IPS DF 6.9 (cell line): ENCODE measurements at regions not wholly inside any gene's neighbourhood (a gene's known extent, or its start where the extent isn't known, plus 50 kb on each side); places are given as distances from the start of the nearest gene placed in this dataset.

ENCODE experiments used
- DNase-seq: peaks from one replicate; pipeline ENCODE4 v3.0.0-alpha.2; 2013; ENCODE audit warnings: low read depth, low spot score
- H3K27ac ChIP-seq: one replicate; pipeline ENCODE4 v1.5.1; 2013; ENCODE audit warnings: low read length, control low read depth
- H3K27me3 ChIP-seq: 2 replicates; pipeline ENCODE4 v1.6.1; 2013; ENCODE audit warnings: mild to moderate bottlenecking, low read length; ENCODE audit not compliant: control insufficient read depth, insufficient read depth
- H3K36me3 ChIP-seq: 2 replicates; pipeline ENCODE4 v1.6.1; 2013; ENCODE audit warnings: low read length; ENCODE audit not compliant: control insufficient read depth, insufficient read depth
- H3K4me1 ChIP-seq: 2 replicates; pipeline ENCODE4 v1.6.1; 2013; ENCODE audit warnings: low read length; ENCODE audit not compliant: control insufficient read depth, insufficient read depth
- H3K4me3 ChIP-seq: 2 replicates; pipeline ENCODE4 v1.5.1; 2013; ENCODE audit warnings: mild to moderate bottlenecking, low read length
- H3K9me3 ChIP-seq: 2 replicates; pipeline ENCODE4 v1.6.1; 2013; ENCODE audit warnings: low read length, inconsistent platforms; ENCODE audit not compliant: control insufficient read depth, insufficient read depth
- WGBS: extraction: QIAGEN DNeasy Blood & Tissue Kit; methylation state at CpG from one replicate; pipeline ENCODE4 v1.1.7; 2013; ENCODE audit warnings: mixed read lengths, missing lambda C conversion rate; ENCODE audit not compliant: insufficient read length, insufficient coverage; 5-methylcytosine and 5-hydroxymethylcytosine counted together

GRCh38 chr3:105923140-105923539, 54.3 kb upstream of the CBLB start:
- Histone ChIP-seq H3K27ac (no peak overlapping the region), H3K36me3 (no peaks in the 10 kb centered on the region), H3K4me3 (no peak overlapping the region), H3K27me3 (no peaks in the 10 kb centered on the region), H3K4me1 (no peaks in the 10 kb centered on the region), H3K9me3 (no peaks in the 10 kb centered on the region)
- DNase-seq, result no peak
- no CpG with 5 or more reads among the region's 3 CpGs for WGBS

- no peaks in the 10 kb centered on the region for H3K4me1 ChIP-seq
- H3K27me3 ChIP-seq, result no peaks in the 10 kb centered on the region
- no peak overlapping the region for H3K27ac ChIP-seq
- H3K9me3 ChIP-seq, result no peaks in the 10 kb centered on the region
- no peak overlapping the region for H3K4me3 ChIP-seq
- DNase-seq, result no peak
- H3K36me3 ChIP-seq, result no peaks in the 10 kb centered on the region
- no CpG with 5 or more reads among the region's 1 CpG for WGBS
These were observed 58.9 kb upstream of the CBLB start for GRCh38 chr3:105927741-105928140.

- Histone ChIP-seq H3K4me3 (no peak overlapping the region), H3K36me3 (no peaks in the 10 kb centered on the region), H3K27ac (no peak overlapping the region), H3K27me3 (no peaks in the 10 kb centered on the region), H3K4me1 (no peaks in the 10 kb centered on the region), H3K9me3 (no peaks in the 10 kb centered on the region)
- no peak for DNase-seq
- no CpG with 5 or more reads among the region's 3 CpGs for WGBS
These were observed 61.9 kb upstream of the CBLB start for GRCh38 chr3:105930733-105931132.

- no peak overlapping the region for H3K4me3 ChIP-seq
- no peak for DNase-seq
- no peaks in the 10 kb centered on the region for H3K9me3 ChIP-seq
- H3K27me3 ChIP-seq, result no peaks in the 10 kb centered on the region
- no CpG with 5 or more reads among the region's 2 CpGs for WGBS
- no peak overlapping the region for H3K27ac ChIP-seq
- no peaks in the 10 kb centered on the region for H3K36me3 ChIP-seq
- no peaks in the 10 kb centered on the region for H3K4me1 ChIP-seq
These were observed 62.7 kb upstream of the CBLB start for GRCh38 chr3:105931500-105931899.

- Histone ChIP-seq H3K4me3 (no peak overlapping the region), H3K27me3 (no peaks in the 10 kb centered on the region), H3K4me1 (no peaks in the 10 kb centered on the region), H3K36me3 (no peaks in the 10 kb centered on the region), H3K9me3 (no peaks in the 10 kb centered on the region), H3K27ac (no peak overlapping the region)
- no CpG with 5 or more reads among the region's 4 CpGs for WGBS
- no peak for DNase-seq
These were observed 65.1 kb upstream of the CBLB start for GRCh38 chr3:105933871-105934270.

GRCh38 chr3:105938101-105938500, 69.3 kb upstream of the CBLB start:
- H3K27ac ChIP-seq, result no peak overlapping the region
- no peaks in the 10 kb centered on the region for H3K9me3 ChIP-seq
- no peak for DNase-seq
- no peaks in the 10 kb centered on the region for H3K36me3 ChIP-seq
- no peak overlapping the region for H3K4me3 ChIP-seq
- H3K4me1 ChIP-seq, result no peaks in the 10 kb centered on the region
- WGBS, result no CpG with 5 or more reads among the region's 3 CpGs
- H3K27me3 ChIP-seq, result no peaks in the 10 kb centered on the region

- no CpG with 5 or more reads among the region's 2 CpGs for WGBS
- no peaks in the 10 kb centered on the region for H3K9me3 ChIP-seq
- no peaks in the 10 kb centered on the region for H3K4me1 ChIP-seq
- H3K27ac ChIP-seq, result no peak overlapping the region
- no peak overlapping the region for H3K4me3 ChIP-seq
- no peak for DNase-seq
- no peaks in the 10 kb centered on the region for H3K36me3 ChIP-seq
- H3K27me3 ChIP-seq, result no peaks in the 10 kb centered on the region
These were observed 70.0 kb upstream of the CBLB start for GRCh38 chr3:105938806-105939205.

- Histone ChIP-seq H3K4me3 (no peak overlapping the region), H3K4me1 (no peaks in the 10 kb centered on the region), H3K27me3 (no peaks in the 10 kb centered on the region), H3K36me3 (no peaks in the 10 kb centered on the region), H3K9me3 (no peaks in the 10 kb centered on the region), H3K27ac (no peak overlapping the region)
- no peak for DNase-seq
These were observed 75.5 kb upstream of the CBLB start for GRCh38 chr3:105944276-105944675.

GRCh38 chr3:105944721-105945120, 75.9 kb upstream of the CBLB start:
- no peaks in the 10 kb centered on the region for H3K27me3 ChIP-seq
- no peaks in the 10 kb centered on the region for H3K4me1 ChIP-seq
- no peaks in the 10 kb centered on the region for H3K9me3 ChIP-seq
- DNase-seq, result no peak
- H3K27ac ChIP-seq, result no peak overlapping the region
- H3K36me3 ChIP-seq, result no peaks in the 10 kb centered on the region
- WGBS, result no CpG with 5 or more reads among the region's 3 CpGs
- no peak overlapping the region for H3K4me3 ChIP-seq

- Histone ChIP-seq H3K4me1 (no peaks in the 10 kb centered on the region), H3K4me3 (no peak overlapping the region), H3K9me3 (no peaks in the 10 kb centered on the region), H3K27me3 (no peaks in the 10 kb centered on the region), H3K36me3 (no peaks in the 10 kb centered on the region), H3K27ac (no peak overlapping the region)
- DNase-seq, result no peak
- WGBS, result no CpG with 5 or more reads among the region's 2 CpGs
These were observed 79.3 kb upstream of the CBLB start for GRCh38 chr3:105948101-105948500.

- no peaks in the 10 kb centered on the region for H3K27me3 ChIP-seq
- H3K4me1 ChIP-seq, result no peaks in the 10 kb centered on the region
- no peaks in the 10 kb centered on the region for H3K36me3 ChIP-seq
- H3K4me3 ChIP-seq, result no peak overlapping the region
- H3K27ac ChIP-seq, result no peak overlapping the region
- no CpG with 5 or more reads among the region's 2 CpGs for WGBS
- DNase-seq, result no peak
- H3K9me3 ChIP-seq, result no peaks in the 10 kb centered on the region
These were observed 82.2 kb upstream of the CBLB start for GRCh38 chr3:105950881-105951600.
